ENCODE measurements at regions not wholly inside any gene's neighbourhood (a gene's known extent, or its start where the extent isn't known, plus 50 kb on each side); places are given as distances from the start of the nearest gene placed in this dataset.

- no peak overlapping the region for H3K27ac Mint-ChIP-seq (ENCODE audit: unreplicated experiment)
- no peak overlapping the region for H3K4me3 Mint-ChIP-seq (ENCODE audit: low read depth, unreplicated experiment)
- DNase-seq, result no peak
- no peaks in the 10 kb centered on the region for H3K4me1 Mint-ChIP-seq (ENCODE audit: low read depth, unreplicated experiment)
- no TSS peak for BruUV-seq (replicated peaks)
- H3K27me3 Mint-ChIP-seq (ENCODE audit: unreplicated experiment), result peaks cover 72% of the 10 kb centered on the region
- CTCF ChIA-PET, result no interaction called here
- no peaks in the 10 kb centered on the region for H3K9me3 Mint-ChIP-seq (ENCODE audit: low read depth, unreplicated experiment)
- H3K36me3 Mint-ChIP-seq (ENCODE audit: insufficient read depth, unreplicated experiment), result no peaks in the 10 kb centered on the region
- intact Hi-C loops (cut with micrococcal nuclease; ENCODE audit: unreplicated experiment), result no loop called here
- no peak for TF ChIP-seq CTCF (IDR thresholded peaks at IDR 0.05; ENCODE audit: unreplicated experiment)
Measured at GRCh38 chr2:71898851-71899681, 248.6 kb downstream of the CYP26B1 start.

- DNase-seq, result no peak
- H3K4me1 Mint-ChIP-seq (ENCODE audit: low read depth, unreplicated experiment), result no peaks in the 10 kb centered on the region
- no peaks in the 10 kb centered on the region for H3K9me3 Mint-ChIP-seq (ENCODE audit: low read depth, unreplicated experiment)
- no peak overlapping the region for H3K4me3 Mint-ChIP-seq (ENCODE audit: low read depth, unreplicated experiment)
- no TSS peak for BruUV-seq (replicated peaks)
- H3K36me3 Mint-ChIP-seq (ENCODE audit: insufficient read depth, unreplicated experiment), result no peaks in the 10 kb centered on the region
- H3K27ac Mint-ChIP-seq (ENCODE audit: unreplicated experiment), result no peak overlapping the region
- CTCF ChIA-PET, result no interaction called here
- no peak for TF ChIP-seq CTCF (IDR thresholded peaks at IDR 0.05; ENCODE audit: unreplicated experiment)
- peaks cover 74% of the 10 kb centered on the region for H3K27me3 Mint-ChIP-seq (ENCODE audit: unreplicated experiment)
- intact Hi-C loops (cut with micrococcal nuclease; ENCODE audit: unreplicated experiment), result no loop called here
Measured at GRCh38 chr2:71898375-71898774, 249.3 kb downstream of the CYP26B1 start.

GRCh38 chr2:71897836-71898235 is 249.8 kb downstream of the CYP26B1 start:
- Mint-ChIP-seq H3K9me3 (ENCODE audit: low read depth, unreplicated experiment) (no peaks in the 10 kb centered on the region), H3K4me3 (ENCODE audit: low read depth, unreplicated experiment) (no peak overlapping the region), H3K27ac (ENCODE audit: unreplicated experiment) (no peak overlapping the region), H3K36me3 (ENCODE audit: insufficient read depth, unreplicated experiment) (no peaks in the 10 kb centered on the region), H3K27me3 (ENCODE audit: unreplicated experiment) (peaks cover 80% of the 10 kb centered on the region), H3K4me1 (ENCODE audit: low read depth, unreplicated experiment) (no peaks in the 10 kb centered on the region)
- DNase-seq, result no peak
- no peak for TF ChIP-seq CTCF (IDR thresholded peaks at IDR 0.05; ENCODE audit: unreplicated experiment)
- intact Hi-C loops (cut with micrococcal nuclease; ENCODE audit: unreplicated experiment), result no loop called here
- no TSS peak for BruUV-seq (replicated peaks)
- CTCF ChIA-PET, result no interaction called here

- H3K9me3 Mint-ChIP-seq (ENCODE audit: low read depth, unreplicated experiment), result no peaks in the 10 kb centered on the region
Measured at GRCh38 chr2:71897137-71897480, 250.6 kb downstream of the CYP26B1 start.

More at GRCh38 chr2:71897137-71897480, 250.6 kb downstream of the CYP26B1 start:
- DNase-seq, result no peak
- BruUV-seq (replicated peaks), result no TSS peak
- H3K4me1 Mint-ChIP-seq (ENCODE audit: low read depth, unreplicated experiment), result no peaks in the 10 kb centered on the region
- H3K4me3 Mint-ChIP-seq (ENCODE audit: low read depth, unreplicated experiment), result no peak overlapping the region
- no peaks in the 10 kb centered on the region for H3K36me3 Mint-ChIP-seq (ENCODE audit: insufficient read depth, unreplicated experiment)
- TF ChIP-seq CTCF (IDR thresholded peaks at IDR 0.05; ENCODE audit: unreplicated experiment), result no peak
- H3K27me3 Mint-ChIP-seq (ENCODE audit: unreplicated experiment), result peaks cover 81% of the 10 kb centered on the region
- CTCF ChIA-PET, result no interaction called here
- intact Hi-C loops (cut with micrococcal nuclease; ENCODE audit: unreplicated experiment), result no loop called here
- H3K27ac Mint-ChIP-seq (ENCODE audit: unreplicated experiment), result no peak overlapping the region

Measured in Calu3 (cell line).